ENCODE measurements at regions not wholly inside any gene's neighbourhood (a gene's known extent, or its start where the extent isn't known, plus 50 kb on each side); places are given as distances from the start of the nearest gene placed in this dataset.

DNA sequence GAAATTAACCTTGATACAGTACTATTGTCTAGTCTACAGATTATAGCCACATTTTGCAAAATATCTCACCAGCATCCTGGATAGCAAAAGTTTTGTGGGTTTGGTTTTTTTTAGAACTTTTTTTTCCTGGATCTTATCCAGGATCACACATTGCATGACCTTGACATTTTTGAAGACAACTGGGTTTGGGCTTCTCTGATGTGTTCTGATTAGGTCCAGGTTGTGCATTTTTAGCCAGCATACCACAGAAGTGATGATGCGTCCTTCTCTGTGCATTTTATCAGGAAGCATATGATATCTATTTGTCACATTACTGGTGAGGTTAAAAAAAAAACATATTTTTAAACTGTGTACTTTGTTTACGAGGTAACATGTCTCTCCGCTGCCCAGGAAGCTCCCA lies 221.0 kb upstream of the OSR1 start:
- Histone ChIP-seq H3K4me2 (ENCODE audit: low read length) (no peak overlapping the region), H3K9me3 (replicated peaks; ENCODE audit: low read length) (no peaks in the 10 kb centered on the region), H3K9ac (ENCODE audit: low read depth, low read length) (no peak overlapping the region), H3K4me3 (ENCODE audit: low read length) (no peak overlapping the region), H3K27me3 (ENCODE audit: control insufficient read depth, insufficient read depth, low read length) (no peaks in the 10 kb centered on the region), H3K4me1 (ENCODE audit: control insufficient read depth, insufficient read depth, low read length) (peaks cover 20% of the 10 kb centered on the region), H3K36me3 (ENCODE audit: insufficient read depth, low read length) (no peaks in the 10 kb centered on the region)

DNA sequence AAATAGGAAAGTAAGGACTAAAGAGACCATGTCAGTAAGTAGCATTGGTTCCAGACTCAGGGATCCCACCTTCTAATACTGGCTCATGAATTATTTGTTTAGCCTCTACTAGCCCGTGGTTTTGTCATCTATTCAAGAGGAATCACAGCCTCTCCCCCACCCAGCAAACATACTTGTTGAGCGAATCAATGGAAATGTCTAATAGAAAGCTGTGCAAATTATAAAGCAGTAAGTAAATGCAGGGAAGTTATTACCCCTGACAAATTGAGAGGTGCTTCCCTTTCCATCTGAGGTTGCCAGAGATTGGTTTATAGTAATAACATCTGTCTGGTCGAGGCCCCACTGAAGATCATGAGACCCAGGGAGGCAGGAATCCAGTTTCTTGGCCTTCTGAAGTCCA lies 219.3 kb upstream of the OSR1 start:
- peaks cover 22% of the 10 kb centered on the region for H3K4me1 ChIP-seq (ENCODE audit: control insufficient read depth, insufficient read depth, low read length)
- H3K9me3 ChIP-seq (replicated peaks; ENCODE audit: low read length) = no peaks in the 10 kb centered on the region
- H3K9ac ChIP-seq (ENCODE audit: low read depth, low read length) = no peak overlapping the region
- no peaks in the 10 kb centered on the region for H3K36me3 ChIP-seq (ENCODE audit: insufficient read depth, low read length)
- no peak overlapping the region for H3K4me3 ChIP-seq (ENCODE audit: low read length)
- no peak overlapping the region for H3K4me2 ChIP-seq (ENCODE audit: low read length)
- H3K27me3 ChIP-seq (ENCODE audit: control insufficient read depth, insufficient read depth, low read length) = no peaks in the 10 kb centered on the region

DNA sequence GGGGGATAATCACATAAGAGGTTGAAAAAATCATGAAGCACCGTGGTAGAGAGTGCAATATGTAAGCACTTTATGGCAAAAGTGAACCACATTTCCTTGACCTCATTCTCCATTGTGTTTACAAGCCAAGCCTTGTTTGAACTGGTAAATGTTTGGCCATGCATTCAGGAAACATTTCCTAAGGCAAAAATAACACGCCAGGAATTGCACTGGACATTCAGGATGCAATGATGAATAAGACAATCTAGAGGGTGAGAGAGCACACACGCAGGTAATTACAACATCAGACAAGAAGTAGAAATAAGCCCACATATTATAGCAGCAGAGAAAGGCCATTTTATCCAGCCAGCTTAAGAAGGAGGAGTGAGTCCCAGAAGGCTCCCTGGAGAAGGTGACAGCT lies 218.0 kb upstream of the OSR1 start:
- H3K4me3 ChIP-seq (ENCODE audit: low read length) = no peak overlapping the region
- H3K9ac ChIP-seq (ENCODE audit: low read depth, low read length) = no peak overlapping the region
- H3K36me3 ChIP-seq (ENCODE audit: insufficient read depth, low read length) = no peaks in the 10 kb centered on the region
- no peak overlapping the region for H3K4me2 ChIP-seq (ENCODE audit: low read length)
- no peaks in the 10 kb centered on the region for H3K27me3 ChIP-seq (ENCODE audit: control insufficient read depth, insufficient read depth, low read length)
- H3K9me3 ChIP-seq (replicated peaks; ENCODE audit: low read length) = no peaks in the 10 kb centered on the region
- peaks cover 22% of the 10 kb centered on the region for H3K4me1 ChIP-seq (ENCODE audit: control insufficient read depth, insufficient read depth, low read length)

DNA sequence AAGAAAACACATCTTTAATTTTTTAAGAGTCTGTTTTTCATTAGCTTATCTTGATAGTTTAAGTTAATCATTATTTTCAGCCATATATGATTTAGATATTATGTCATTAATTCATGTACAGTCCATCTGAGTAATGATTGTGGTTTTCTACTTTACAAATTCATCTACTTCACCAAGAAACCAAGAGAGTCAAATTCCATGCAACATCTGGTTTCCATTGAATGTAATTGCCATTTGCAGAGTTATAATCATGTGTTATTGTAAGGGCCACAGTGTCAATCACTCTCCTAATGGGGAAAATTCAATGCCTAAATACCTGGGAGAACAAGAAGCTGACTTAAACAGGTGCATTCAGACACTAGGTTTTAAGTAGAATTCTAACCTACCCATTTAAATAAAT lies 217.2 kb upstream of the OSR1 start:
- no peak overlapping the region for H3K4me2 ChIP-seq (ENCODE audit: low read length)
- peaks cover 22% of the 10 kb centered on the region for H3K4me1 ChIP-seq (ENCODE audit: control insufficient read depth, insufficient read depth, low read length)
- no peaks in the 10 kb centered on the region for H3K36me3 ChIP-seq (ENCODE audit: insufficient read depth, low read length)
- no peak overlapping the region for H3K9ac ChIP-seq (ENCODE audit: low read depth, low read length)
- no peaks in the 10 kb centered on the region for H3K27me3 ChIP-seq (ENCODE audit: control insufficient read depth, insufficient read depth, low read length)
- no peaks in the 10 kb centered on the region for H3K9me3 ChIP-seq (replicated peaks; ENCODE audit: low read length)
- H3K4me3 ChIP-seq (ENCODE audit: low read length) = no peak overlapping the region

DNA sequence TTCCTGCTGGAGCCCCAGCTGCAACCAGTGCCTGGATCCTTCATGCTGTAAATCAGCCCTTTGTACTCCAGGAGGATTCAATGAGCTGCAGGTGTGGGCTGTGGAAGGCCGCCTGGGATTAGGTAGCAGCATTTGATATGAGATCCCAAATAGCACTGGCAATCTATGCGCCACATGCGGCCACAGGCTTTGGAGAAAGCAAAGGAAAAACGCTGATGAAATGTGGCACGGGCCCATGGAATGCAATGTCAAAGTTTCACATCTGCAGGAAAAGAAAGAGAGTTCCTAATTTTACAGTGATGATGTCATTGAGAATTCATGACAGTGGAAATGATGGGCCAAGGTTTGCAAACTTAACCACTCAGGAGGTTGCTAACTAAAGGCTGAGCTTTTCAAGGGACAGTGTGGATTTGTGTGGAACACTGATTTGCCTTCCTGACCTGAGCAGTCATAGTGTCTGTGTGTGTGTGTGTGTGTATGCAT lies 216.4 kb upstream of the OSR1 start:
- Histone ChIP-seq H3K9me3 (replicated peaks; ENCODE audit: low read length) (no peaks in the 10 kb centered on the region), H3K9ac (ENCODE audit: low read depth, low read length) (no peak overlapping the region), H3K27me3 (ENCODE audit: control insufficient read depth, insufficient read depth, low read length) (no peaks in the 10 kb centered on the region), H3K4me1 (ENCODE audit: control insufficient read depth, insufficient read depth, low read length) (peaks cover 22% of the 10 kb centered on the region), H3K4me3 (ENCODE audit: low read length) (no peak overlapping the region), H3K4me2 (ENCODE audit: low read length) (peak overlapping the region; percentile 60), H3K36me3 (ENCODE audit: insufficient read depth, low read length) (no peaks in the 10 kb centered on the region)

DNA sequence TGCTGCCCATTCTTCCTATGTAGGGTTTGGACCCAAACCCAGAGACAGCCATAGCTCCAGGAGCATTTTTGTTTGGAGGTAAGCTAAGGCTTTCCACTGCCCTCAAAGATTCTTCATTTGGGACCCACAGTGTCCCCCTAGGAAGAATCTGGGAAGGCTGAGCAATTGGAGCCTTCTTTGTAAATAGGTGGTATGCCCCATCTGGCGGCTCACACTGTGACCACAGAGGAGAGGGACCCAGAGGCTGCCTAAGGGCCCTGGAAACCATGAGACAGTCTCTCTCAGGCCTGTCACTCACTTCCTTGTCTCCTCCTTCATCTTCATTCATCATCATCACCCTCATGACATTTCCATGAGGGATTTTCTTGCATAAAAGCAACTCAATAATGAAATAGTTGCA lies 215.4 kb upstream of the OSR1 start:
- no peak overlapping the region for H3K4me2 ChIP-seq (ENCODE audit: low read length)
- no peak overlapping the region for H3K4me3 ChIP-seq (ENCODE audit: low read length)
- H3K9me3 ChIP-seq (replicated peaks; ENCODE audit: low read length) = no peaks in the 10 kb centered on the region
- no peaks in the 10 kb centered on the region for H3K36me3 ChIP-seq (ENCODE audit: insufficient read depth, low read length)
- H3K4me1 ChIP-seq (ENCODE audit: control insufficient read depth, insufficient read depth, low read length) = peaks cover 25% of the 10 kb centered on the region
- no peaks in the 10 kb centered on the region for H3K27me3 ChIP-seq (ENCODE audit: control insufficient read depth, insufficient read depth, low read length)
- no peak overlapping the region for H3K9ac ChIP-seq (ENCODE audit: low read depth, low read length)

DNA sequence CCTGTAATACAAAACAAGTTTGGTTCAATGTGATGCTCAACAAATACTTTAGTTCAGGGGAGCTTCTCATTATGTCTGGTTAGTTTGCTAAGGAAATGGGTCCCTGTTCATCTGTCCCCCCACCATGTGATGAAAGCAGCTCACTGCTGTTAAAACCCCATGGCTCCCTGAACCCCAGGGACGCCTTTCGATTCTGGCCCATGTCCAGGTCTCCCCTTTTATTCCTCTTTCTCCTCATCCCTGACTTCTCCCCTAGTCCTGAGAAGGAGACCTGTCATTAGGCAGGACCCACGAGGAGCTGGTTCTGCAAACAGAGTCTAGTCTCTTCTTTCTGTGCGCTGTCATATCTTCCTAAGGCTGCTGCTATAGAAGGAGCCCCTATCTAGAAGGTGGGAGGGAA lies 213.3 kb upstream of the OSR1 start:
- no peak overlapping the region for H3K4me2 ChIP-seq (ENCODE audit: low read length)
- no peak overlapping the region for H3K4me3 ChIP-seq (ENCODE audit: low read length)
- peaks cover 13% of the 10 kb centered on the region for H3K4me1 ChIP-seq (ENCODE audit: control insufficient read depth, insufficient read depth, low read length)
- no peaks in the 10 kb centered on the region for H3K9me3 ChIP-seq (replicated peaks; ENCODE audit: low read length)
- H3K9ac ChIP-seq (ENCODE audit: low read depth, low read length) = no peak overlapping the region
- no peaks in the 10 kb centered on the region for H3K27me3 ChIP-seq (ENCODE audit: control insufficient read depth, insufficient read depth, low read length)
- H3K36me3 ChIP-seq (ENCODE audit: insufficient read depth, low read length) = no peaks in the 10 kb centered on the region

DNA sequence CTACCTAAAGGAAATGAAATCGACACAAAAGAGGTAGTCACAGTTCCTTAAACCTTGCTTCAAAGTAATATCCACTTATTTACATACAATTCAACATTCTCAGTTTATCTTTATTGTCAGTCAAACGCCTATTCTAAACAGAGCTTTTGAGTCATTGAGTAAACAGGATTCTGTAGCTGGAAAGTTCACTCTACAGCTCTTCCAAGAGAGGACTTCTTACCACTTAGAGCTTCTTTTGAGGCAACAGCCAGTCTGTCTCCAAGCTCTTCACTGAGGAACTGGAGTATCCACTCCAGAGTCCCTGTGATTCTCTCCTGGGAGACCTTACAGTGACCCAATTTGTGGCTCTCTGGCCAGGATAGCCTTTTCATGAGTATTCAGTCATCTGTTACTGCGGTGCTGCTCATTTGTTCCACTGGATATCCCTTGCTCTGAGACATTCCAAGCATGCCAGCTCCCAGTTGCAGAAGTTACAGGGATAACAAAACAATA lies 210.9 kb upstream of the OSR1 start:
- Histone ChIP-seq H3K36me3 (ENCODE audit: insufficient read depth, low read length) (no peaks in the 10 kb centered on the region), H3K9me3 (replicated peaks; ENCODE audit: low read length) (no peaks in the 10 kb centered on the region), H3K4me1 (ENCODE audit: control insufficient read depth, insufficient read depth, low read length) (peaks cover 4% of the 10 kb centered on the region), H3K4me3 (ENCODE audit: low read length) (no peak overlapping the region), H3K27me3 (ENCODE audit: control insufficient read depth, insufficient read depth, low read length) (no peaks in the 10 kb centered on the region), H3K9ac (ENCODE audit: low read depth, low read length) (no peak overlapping the region), H3K4me2 (ENCODE audit: low read length) (no peak overlapping the region)

DNA sequence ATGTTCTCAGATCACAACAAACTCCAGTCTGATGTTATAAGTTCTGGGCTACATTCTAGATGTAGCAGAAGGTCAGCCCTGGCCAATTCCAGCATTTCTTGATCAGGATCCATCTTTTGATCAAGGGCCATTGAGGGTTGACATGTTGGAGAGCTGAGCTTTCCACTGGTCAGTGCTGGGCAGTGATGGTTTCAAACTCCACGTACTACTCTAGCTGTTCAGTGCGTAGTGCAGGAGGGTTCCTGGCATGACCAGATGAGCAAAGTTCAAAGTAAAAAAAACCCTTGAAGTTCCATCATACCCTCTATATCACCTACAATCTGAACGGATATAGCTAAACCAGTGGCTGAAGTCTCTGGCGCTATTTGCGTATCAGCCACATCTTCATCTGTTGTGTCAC lies 210.4 kb upstream of the OSR1 start:
- peaks cover 4% of the 10 kb centered on the region for H3K4me1 ChIP-seq (ENCODE audit: control insufficient read depth, insufficient read depth, low read length)

DNA sequence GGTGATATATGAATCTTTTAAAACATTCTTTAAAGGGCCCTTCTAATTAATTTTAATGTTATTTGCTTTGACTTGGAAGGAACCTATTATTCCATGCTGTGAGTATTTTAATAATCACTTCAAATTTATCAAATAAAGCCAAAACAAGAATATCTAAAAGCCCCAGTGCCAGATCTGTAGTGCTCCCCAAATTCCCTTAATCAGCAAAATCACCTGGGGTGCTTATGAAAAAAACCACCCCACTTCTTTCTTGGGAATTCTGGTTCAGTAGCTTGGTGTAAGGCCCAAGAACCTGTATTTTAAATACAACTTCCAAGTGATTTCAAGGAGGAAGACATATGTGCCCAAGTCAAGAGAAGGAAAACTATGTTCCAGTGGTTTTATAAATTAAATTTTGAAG lies 202.4 kb upstream of the OSR1 start:
- Histone ChIP-seq H3K9me3 (replicated peaks; ENCODE audit: low read length) (no peaks in the 10 kb centered on the region), H3K36me3 (ENCODE audit: insufficient read depth, low read length) (no peaks in the 10 kb centered on the region), H3K4me1 (ENCODE audit: control insufficient read depth, insufficient read depth, low read length) (no peaks in the 10 kb centered on the region), H3K27me3 (ENCODE audit: control insufficient read depth, insufficient read depth, low read length) (no peaks in the 10 kb centered on the region), H3K4me2 (ENCODE audit: low read length) (no peak overlapping the region), H3K9ac (ENCODE audit: low read depth, low read length) (no peak overlapping the region), H3K4me3 (ENCODE audit: low read length) (no peak overlapping the region)

More for the DNA sequence above, 210.4 kb upstream of the OSR1 start:
- Histone ChIP-seq H3K36me3 (ENCODE audit: insufficient read depth, low read length) (no peaks in the 10 kb centered on the region), H3K4me3 (ENCODE audit: low read length) (no peak overlapping the region), H3K9ac (ENCODE audit: low read depth, low read length) (no peak overlapping the region), H3K9me3 (replicated peaks; ENCODE audit: low read length) (no peaks in the 10 kb centered on the region), H3K27me3 (ENCODE audit: control insufficient read depth, insufficient read depth, low read length) (no peaks in the 10 kb centered on the region), H3K4me2 (ENCODE audit: low read length) (no peak overlapping the region)

DNA sequence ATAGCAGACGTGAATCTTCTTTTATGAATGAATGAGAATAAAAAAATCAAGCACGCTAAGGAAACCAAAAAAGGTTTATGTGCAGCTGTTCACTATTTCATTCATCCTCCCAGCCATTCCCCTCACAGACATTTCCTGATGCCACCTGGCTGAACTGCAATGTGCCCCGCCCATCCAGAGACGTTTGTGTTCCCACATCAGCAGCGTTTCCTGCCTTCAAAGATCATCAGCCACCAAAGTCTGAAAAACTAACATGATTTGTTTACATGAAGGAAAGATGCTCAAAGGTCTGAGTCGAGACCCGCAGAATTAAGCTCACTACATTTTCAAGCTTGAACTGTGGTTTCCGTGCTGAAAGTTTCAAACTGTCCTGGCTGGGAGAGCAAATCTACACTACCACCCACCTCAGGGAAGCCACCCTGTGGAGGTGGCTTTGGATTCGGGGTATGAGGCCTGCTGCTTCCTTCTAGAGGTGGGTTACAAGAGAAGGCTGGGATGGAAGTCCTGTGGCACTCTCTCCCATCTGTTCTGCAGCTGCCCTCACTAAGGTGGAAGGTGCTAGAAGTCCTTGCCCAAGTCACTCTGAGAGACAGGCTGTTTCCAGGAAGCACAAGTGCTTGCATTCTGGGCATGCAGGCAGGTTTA lies 201.3 kb upstream of the OSR1 start:
- no peak overlapping the region for H3K4me2 ChIP-seq (ENCODE audit: low read length)
- no peaks in the 10 kb centered on the region for H3K36me3 ChIP-seq (ENCODE audit: insufficient read depth, low read length)
- H3K4me1 ChIP-seq (ENCODE audit: control insufficient read depth, insufficient read depth, low read length) = no peaks in the 10 kb centered on the region
- H3K9me3 ChIP-seq (replicated peaks; ENCODE audit: low read length) = no peaks in the 10 kb centered on the region
- no peaks in the 10 kb centered on the region for H3K27me3 ChIP-seq (ENCODE audit: control insufficient read depth, insufficient read depth, low read length)
- no peak overlapping the region for H3K9ac ChIP-seq (ENCODE audit: low read depth, low read length)
- H3K4me3 ChIP-seq (ENCODE audit: low read length) = no peak overlapping the region

DNA sequence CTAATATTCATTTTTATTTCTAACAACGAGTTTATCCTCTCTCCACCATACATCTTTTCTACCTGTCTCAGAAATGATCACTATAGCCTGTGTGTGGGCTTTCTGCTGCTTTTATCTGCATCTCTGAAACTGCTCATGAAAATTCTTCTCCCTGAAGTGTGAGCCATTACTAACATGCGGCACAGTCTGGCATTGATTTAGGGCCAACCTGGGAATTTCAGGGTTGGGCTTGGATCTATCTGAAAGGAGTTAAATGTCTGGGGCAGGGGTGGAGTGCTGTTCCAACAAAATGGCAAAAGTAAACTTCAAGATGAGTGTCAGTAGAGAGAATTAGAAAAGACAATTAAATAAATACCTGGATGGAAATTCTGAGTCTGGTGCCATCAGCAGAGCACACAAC lies 198.2 kb upstream of the OSR1 start:
- Histone ChIP-seq H3K36me3 (ENCODE audit: insufficient read depth, low read length) (no peaks in the 10 kb centered on the region), H3K27me3 (ENCODE audit: control insufficient read depth, insufficient read depth, low read length) (no peaks in the 10 kb centered on the region), H3K9me3 (replicated peaks; ENCODE audit: low read length) (no peaks in the 10 kb centered on the region), H3K4me2 (ENCODE audit: low read length) (no peak overlapping the region), H3K9ac (ENCODE audit: low read depth, low read length) (no peak overlapping the region), H3K4me3 (ENCODE audit: low read length) (no peak overlapping the region), H3K4me1 (ENCODE audit: control insufficient read depth, insufficient read depth, low read length) (no peaks in the 10 kb centered on the region)

Measured in skeletal muscle satellite cell (primary cell).